ENCODE measurements at regions not wholly inside any gene's neighbourhood (a gene's known extent, or its start where the extent isn't known, plus 50 kb on each side); places are given as distances from the start of the nearest gene placed in this dataset.

DNA sequence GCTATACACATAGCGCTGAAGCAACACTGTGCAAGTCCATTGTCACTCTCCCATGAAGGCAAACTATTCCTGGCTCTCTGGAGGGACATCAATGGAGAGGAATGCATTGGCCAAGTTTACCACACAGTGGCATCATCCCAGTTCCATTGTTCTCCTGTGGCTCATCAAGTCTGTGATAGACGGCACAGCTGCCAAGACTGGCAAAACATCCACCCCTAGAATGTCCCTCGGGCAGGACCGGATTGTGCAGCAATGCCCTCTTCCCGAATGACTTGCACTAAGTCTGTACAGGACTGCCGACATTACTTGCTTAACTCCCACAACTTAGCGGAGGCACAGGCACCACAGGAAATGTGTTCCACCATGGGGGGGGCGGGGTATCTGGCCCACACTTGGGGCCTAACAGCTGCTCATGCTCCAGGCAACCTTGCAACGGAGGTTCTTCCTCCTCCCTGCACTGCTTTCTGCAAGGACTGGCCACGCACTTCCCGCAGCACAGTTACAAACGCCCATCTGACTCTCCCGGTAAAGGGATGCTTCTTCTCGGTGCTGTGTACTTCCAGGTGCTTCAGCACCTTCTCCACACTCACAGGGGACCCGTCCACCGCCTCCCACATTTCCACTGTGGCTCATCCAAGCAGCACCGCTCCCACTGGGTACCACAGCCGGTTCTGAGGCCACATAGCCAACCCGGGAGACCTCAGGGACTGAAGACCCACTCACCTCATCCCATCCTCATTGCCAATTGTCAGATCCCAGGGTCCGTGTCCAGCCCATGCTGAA lies 1309.6 kb upstream of the RAG2 start:
- no peaks in the 10 kb centered on the region for H3K4me1 ChIP-seq (ENCODE audit: insufficient read depth, low read length)
- H3K27me3 ChIP-seq (ENCODE audit: insufficient read depth, low read length): no peaks in the 10 kb centered on the region
- H3K36me3 Mint-ChIP-seq (ENCODE audit: insufficient read depth in 1 of 3, low read depth in 3 of 3): no peaks in the 10 kb centered on the region; a peak in 1 of 7 replicates
- H3K27ac Mint-ChIP-seq: peak overlapping the region in 1 of 3 experiments; percentile 59; a peak in 3 of 7 replicates
- WGBS (ENCODE audit: extremely low coverage, insufficient read length, low lambda C conversion rate): no CpG with 5 or more reads among the region's 20 CpGs
- H3K4me1 Mint-ChIP-seq: no peaks in the 10 kb centered on the region
- no peak for DNase-seq
- no peaks in the 10 kb centered on the region for H3K79me1 ChIP-seq (ENCODE audit: insufficient read depth, low read depth, low read length, poor library complexity, severe bottlenecking)
- no peak overlapping the region for H3K4me2 ChIP-seq (ENCODE audit: insufficient read depth, insufficient read length, low read length)
- no peaks in the 10 kb centered on the region for H3K9me3 ChIP-seq (ENCODE audit: control insufficient read depth, low read depth, low read length)
- no peak overlapping the region for H3K9ac ChIP-seq (ENCODE audit: extremely low read depth, insufficient read length, low read length)
- H2BK20ac ChIP-seq (ENCODE audit: low read depth, low read length, poor library complexity, severe bottlenecking): no peak overlapping the region
- H3K4ac ChIP-seq (ENCODE audit: low read depth, low read length): no peak overlapping the region
- no peak overlapping the region for H3K56ac ChIP-seq (ENCODE audit: insufficient read length, low read depth, low read length)
- TF ChIP-seq, protein P1, sequence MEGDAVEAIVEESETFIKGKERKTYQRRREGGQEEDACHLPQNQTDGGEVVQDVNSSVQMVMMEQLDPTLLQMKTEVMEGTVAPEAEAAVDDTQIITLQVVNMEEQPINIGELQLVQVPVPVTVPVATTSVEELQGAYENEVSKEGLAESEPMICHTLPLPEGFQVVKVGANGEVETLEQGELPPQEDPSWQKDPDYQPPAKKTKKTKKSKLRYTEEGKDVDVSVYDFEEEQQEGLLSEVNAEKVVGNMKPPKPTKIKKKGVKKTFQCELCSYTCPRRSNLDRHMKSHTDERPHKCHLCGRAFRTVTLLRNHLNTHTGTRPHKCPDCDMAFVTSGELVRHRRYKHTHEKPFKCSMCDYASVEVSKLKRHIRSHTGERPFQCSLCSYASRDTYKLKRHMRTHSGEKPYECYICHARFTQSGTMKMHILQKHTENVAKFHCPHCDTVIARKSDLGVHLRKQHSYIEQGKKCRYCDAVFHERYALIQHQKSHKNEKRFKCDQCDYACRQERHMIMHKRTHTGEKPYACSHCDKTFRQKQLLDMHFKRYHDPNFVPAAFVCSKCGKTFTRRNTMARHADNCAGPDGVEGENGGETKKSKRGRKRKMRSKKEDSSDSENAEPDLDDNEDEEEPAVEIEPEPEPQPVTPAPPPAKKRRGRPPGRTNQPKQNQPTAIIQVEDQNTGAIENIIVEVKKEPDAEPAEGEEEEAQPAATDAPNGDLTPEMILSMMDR (conservative IDR thresholded peaks at IDR 0.05): no peak
- no peak overlapping the region; a peak in 1 of 5 replicates for H3K4me3 Mint-ChIP-seq
- H2BK12ac ChIP-seq (ENCODE audit: insufficient read length, low read depth, low read length): no peak overlapping the region
- no peak overlapping the region for H4K91ac ChIP-seq (ENCODE audit: insufficient read length, low read depth, low read length)
- H3K27me3 Mint-ChIP-seq (ENCODE audit: low read depth): no peaks in the 10 kb centered on the region
- no peak overlapping the region for H3K27ac ChIP-seq (ENCODE audit: insufficient read length, low read depth, low read length)
- H3K18ac ChIP-seq (ENCODE audit: insufficient read length, low read depth, low read length): no peak overlapping the region
- H2AFZ ChIP-seq (ENCODE audit: low read length): no peak overlapping the region
- no peaks in the 10 kb centered on the region for H3K23me2 ChIP-seq (ENCODE audit: insufficient read length, low read depth, low read length, poor library complexity, severe bottlenecking)
- H2BK120ac ChIP-seq (ENCODE audit: low read depth, low read length, poor library complexity, severe bottlenecking): no peak overlapping the region
- H3K14ac ChIP-seq (ENCODE audit: insufficient read depth, low read length): no peak overlapping the region
- no peak overlapping the region for H2BK15ac ChIP-seq (ENCODE audit: low read depth, low read length)
- H2BK5ac ChIP-seq (ENCODE audit: insufficient read length, low read length): no peak overlapping the region
- no peaks in the 10 kb centered on the region for H4K20me1 ChIP-seq (ENCODE audit: control insufficient read depth, insufficient read depth, insufficient read length)
- H2AK5ac ChIP-seq (ENCODE audit: insufficient read length, low read length): no peak overlapping the region
- no peak overlapping the region for H4K8ac ChIP-seq (replicated peaks; ENCODE audit: insufficient read length, low read depth, low read length)
- H3T11ph ChIP-seq (ENCODE audit: low read length): no peak overlapping the region
- H3K23ac ChIP-seq (ENCODE audit: insufficient read length, low read depth, low read length): no peak overlapping the region
- no peaks in the 10 kb centered on the region; a peak in 3 of 5 replicates for H3K9me3 Mint-ChIP-seq
- no peaks in the 10 kb centered on the region for H3K79me2 ChIP-seq (ENCODE audit: insufficient read depth, low read length)
- H4K5ac ChIP-seq (ENCODE audit: insufficient read length, low read depth, low read length): no peak overlapping the region
